PC-9 (cell line): ENCODE measurements at regions not wholly inside any gene's neighbourhood (a gene's known extent, or its start where the extent isn't known, plus 50 kb on each side); places are given as distances from the start of the nearest gene placed in this dataset.

ENCODE experiments used
- BruUV-seq: library from RNA; stranded (reverse); fragments of 400-500 nt; replicated peaks from 2 replicates; lab custom pipeline; 2021; lab: Mats Ljungman, UMichigan
- CTCF ChIA-PET: fragments of 300-600 bp; sonication (Branson Sonifier 250); formaldehyde crosslinking; loops from one replicate; lab custom pipeline; 2022; ENCODE audit warnings: antibody characterized with exemption; lab: Charles Lee
- POLR2A ChIA-PET: fragments of 300-600 bp; sonication (Branson Sonifier 250); formaldehyde crosslinking; loops from one replicate; lab custom pipeline; 2022; ENCODE audit warnings: antibody characterized with exemption; ENCODE audit not compliant: unreplicated experiment; lab: Charles Lee
- DNase-seq, 2 experiments: peaks; one replicate each; pipeline versions ENCODE4 v3.0.0 to v3.0.0-alpha.2; 2015 to 2022; ENCODE audit warnings: mixed read lengths in 1 of 2
- H2AFZ ChIP-seq: fragments of 200-600 bp; sonication (generic); 2 replicates; pipeline ENCODE4 v1.8.1; 2017; ENCODE audit warnings: antibody characterized with exemption
- H3F3A ChIP-seq: fragments of 200-600 bp; sonication (generic); 2 replicates; pipeline ENCODE4 v1.8.1; 2017; ENCODE audit warnings: antibody characterized with exemption, mild to moderate bottlenecking, low read depth; ENCODE audit not compliant: insufficient read depth
- H3K27ac ChIP-seq: fragments of 200-600 bp; sonication (generic); 2 replicates; pipeline ENCODE4 v1.6.1; 2016; ENCODE audit warnings: mixed run types
- H3K27me3 ChIP-seq: fragments of 200-600 bp; sonication (generic); 2 replicates; pipeline ENCODE4 v1.6.1; 2016; ENCODE audit warnings: low read depth, mixed run types; ENCODE audit not compliant: insufficient read depth
- H3K36me3 ChIP-seq: fragments of 200-600 bp; sonication (generic); 2 replicates; pipeline ENCODE4 v1.6.1; 2016; ENCODE audit warnings: low read depth, mixed run types
- H3K4me1 ChIP-seq: fragments of 200-600 bp; sonication (generic); replicated peaks from 2 replicates; pipeline ENCODE4 v1.6.1; 2016; ENCODE audit warnings: mixed run types; ENCODE audit not compliant: insufficient read depth
- H3K4me2 ChIP-seq: fragments of 200-600 bp; sonication (generic); 2 replicates; pipeline ENCODE4 v1.6.1; 2017; ENCODE audit warnings: mixed run types
- H3K4me3 ChIP-seq: fragments of 200-600 bp; sonication (generic); 2 replicates; pipeline ENCODE4 v1.6.1; 2016; ENCODE audit warnings: mixed run types
- H3K79me2 ChIP-seq: fragments of 200-600 bp; sonication (generic); 2 replicates; pipeline ENCODE4 v1.6.1; 2017; ENCODE audit warnings: low read depth, mixed run types
- H3K9me2 ChIP-seq: fragments of 200-600 bp; sonication (generic); 2 replicates; pipeline ENCODE4 v1.8.1; 2017; ENCODE audit warnings: mild to moderate bottlenecking; ENCODE audit not compliant: insufficient read depth
- H3K9me3 ChIP-seq: fragments of 200-600 bp; sonication (generic); 2 replicates; pipeline ENCODE4 v1.8.1; 2016; ENCODE audit warnings: low read depth; ENCODE audit not compliant: insufficient read depth
- H4K20me1 ChIP-seq: fragments of 200-600 bp; sonication (generic); 2 replicates; pipeline ENCODE4 v1.8.1; 2017; ENCODE audit not compliant: insufficient read depth
- CTCF ChIP-seq: fragments of 200-600 bp; sonication (generic); conservative IDR thresholded peaks from 2 replicates; pipeline ENCODE4 v1.6.1; 2017; ENCODE audit warnings: mixed run types, antibody characterized with exemption, mild to moderate bottlenecking, moderate library complexity
- EZH2 ChIP-seq: fragments of 200-600 bp; sonication (generic); IDR thresholded peaks from 2 replicates; pipeline ENCODE4 v1.8.0; 2017; ENCODE audit warnings: antibody characterized with exemption, low read depth
- intact Hi-C: fragments of 100-400 bp; cut with micrococcal nuclease; formaldehyde crosslinking; loops from one replicate; pipeline ENCODE4 v1.10.0; 2022; ENCODE audit not compliant: unreplicated experiment

- Histone ChIP-seq H2AFZ (no peak overlapping the region), H3K27me3 (no peaks in the 10 kb centered on the region), H4K20me1 (no peaks in the 10 kb centered on the region), H3K4me1 (no peaks in the 10 kb centered on the region), H3K79me2 (no peaks in the 10 kb centered on the region), H3F3A (no peaks in the 10 kb centered on the region), H3K9me2 (no peaks in the 10 kb centered on the region), H3K4me3 (no peak overlapping the region), H3K36me3 (no peaks in the 10 kb centered on the region), H3K9me3 (no peaks in the 10 kb centered on the region), H3K27ac (no peak overlapping the region), H3K4me2 (no peak overlapping the region)
- DNase-seq, result no peak
- BruUV-seq, result no TSS peak
- intact Hi-C loops, result no loop called here
- POLR2A ChIA-PET, result interaction anchor here (0.6 kb wide), 1 partner anchor 1218 kb away, joined by 5 read pairs; the partner anchor contains the start of gene STX19
- CTCF ChIA-PET, result no interaction called here
- no peak for TF ChIP-seq EZH2
- no peak for TF ChIP-seq CTCF
These were observed 1183.6 kb downstream of the NSUN3 start for GRCh38 chr3:95246413-95246812.

- Histone ChIP-seq H3K27me3 (no peaks in the 10 kb centered on the region), H3K27ac (no peak overlapping the region), H3K9me3 (no peaks in the 10 kb centered on the region), H3K9me2 (0 out of 2 replicates have a peak, but pooled peaks cover 4% of the 10 kb centered on the region), H3F3A (no peaks in the 10 kb centered on the region), H3K4me3 (no peak overlapping the region), H2AFZ (no peak overlapping the region), H3K4me2 (no peak overlapping the region), H3K36me3 (no peaks in the 10 kb centered on the region), H4K20me1 (no peaks in the 10 kb centered on the region), H3K79me2 (no peaks in the 10 kb centered on the region), H3K4me1 (no peaks in the 10 kb centered on the region)
- BruUV-seq, result no TSS peak
- intact Hi-C loops, result loop anchor here (10.0 kb wide), 1 partner anchor 59 kb away; no protein-coding TSS in a partner anchor
- no peak for DNase-seq
- CTCF ChIA-PET, result interaction anchor here (0.6 kb wide), 1 partner anchor 14 kb away, joined by 4 read pairs; no protein-coding TSS in a partner anchor
- POLR2A ChIA-PET, result no interaction called here
- TF ChIP-seq EZH2, result no peak
- TF ChIP-seq CTCF, result no peak
These were observed 1191.2 kb downstream of the NSUN3 start for GRCh38 chr3:95254061-95254460.

GRCh38 chr3:95254758-95255157 lies 1191.9 kb downstream of the NSUN3 start:
- no peak overlapping the region for H3K27ac ChIP-seq
- no peak for DNase-seq
- no peaks in the 10 kb centered on the region for H3K27me3 ChIP-seq
- BruUV-seq, result no TSS peak
- H3F3A ChIP-seq, result no peaks in the 10 kb centered on the region
- H3K9me2 ChIP-seq, result 0 out of 2 replicates have a peak, but pooled peaks cover 4% of the 10 kb centered on the region
- POLR2A ChIA-PET, result no interaction called here
- H4K20me1 ChIP-seq, result no peaks in the 10 kb centered on the region
- H3K4me2 ChIP-seq, result no peak overlapping the region
- CTCF ChIA-PET, result no interaction called here
- no peak overlapping the region for H3K4me3 ChIP-seq
- no peaks in the 10 kb centered on the region for H3K79me2 ChIP-seq
- H3K9me3 ChIP-seq, result no peaks in the 10 kb centered on the region
- no peaks in the 10 kb centered on the region for H3K36me3 ChIP-seq
- TF ChIP-seq EZH2 (no peak), CTCF (no peak)
- no peak overlapping the region for H2AFZ ChIP-seq
- intact Hi-C loops, result loop anchor here (10.0 kb wide), 1 partner anchor 60 kb away; no protein-coding TSS in a partner anchor
- no peaks in the 10 kb centered on the region for H3K4me1 ChIP-seq
